Naive thymus-derived CD8-positive, alpha-beta T cell (primary cell): ENCODE measurements at regions not wholly inside any gene's neighbourhood (a gene's known extent, or its start where the extent isn't known, plus 50 kb on each side); places are given as distances from the start of the nearest gene placed in this dataset.
A peak's percentile ranks its signal among the peaks of the same experiment; 100 is the strongest.

Source experiments
- ATAC-seq, 2 donors: fragments of 150-1000 bp; cut with Tn5 transposase in 1 of 2; sonication (Bioruptor Pico), chemical (Tn5 transposase) in 1 of 2; 1 replicate in 1 of 2; 2 replicates in 1 of 2; pipeline ENCODE4 v1.10.0; 2021; ENCODE audit warnings: mild to moderate bottlenecking in 2 of 2, moderate library complexity in 2 of 2
- POLR2A ChIA-PET: fragments of 350-600 bp; sonication (Branson Sonifier 250); formaldehyde crosslinking; loops from one replicate; lab custom pipeline; 2021; ENCODE audit warnings: antibody characterized with exemption; lab: Charles Lee
- DNase-seq, 10 donors: peaks; one replicate each; pipeline versions ENCODE4 v3.0.0 to v3.0.0-alpha.2; 2020 to 2022
- H3K27ac Mint-ChIP-seq, 10 donors: one replicate each; pipeline ENCODE4 v1.8.0; 2020 to 2022; ENCODE audit warnings: mild to moderate bottlenecking in 10 of 10, mixed read lengths in 10 of 10, moderate library complexity in 4 of 10, inconsistent platforms in 1 of 10
- H3K27me3 Mint-ChIP-seq, 5 donors: one replicate each; pipeline ENCODE4 v1.8.0; 2021 to 2022; ENCODE audit warnings: mixed read lengths in 5 of 5
- H3K36me3 Mint-ChIP-seq, 3 donors: one replicate each; pipeline ENCODE4 v1.8.0; 2020 to 2022; ENCODE audit warnings: mixed read lengths in 3 of 3, mild to moderate bottlenecking in 2 of 3, inconsistent platforms in 1 of 3
- H3K4me1 Mint-ChIP-seq, 4 donors: one replicate each; pipeline ENCODE4 v1.8.0; 2021 to 2022; ENCODE audit warnings: mixed read lengths in 4 of 4
- H3K4me3 Mint-ChIP-seq, 10 donors: one replicate each; pipeline ENCODE4 v1.8.0; 2020 to 2022; ENCODE audit warnings: mild to moderate bottlenecking in 10 of 10, mixed read lengths in 10 of 10, moderate library complexity in 6 of 10, inconsistent platforms in 1 of 10
- H3K9me3 Mint-ChIP-seq, 9 donors: one replicate each; pipeline ENCODE4 v1.8.0; 2020 to 2022; ENCODE audit warnings: mixed read lengths in 9 of 9, mild to moderate bottlenecking in 3 of 9, inconsistent platforms in 1 of 9, moderate library complexity in 1 of 9

- Mint-ChIP-seq H3K9me3 (no peaks in the 10 kb centered on the region), H3K36me3 (peaks cover 0 to 76% (median 8%) of the 10 kb centered on the region in 3 donors), H3K27ac (peak overlapping the region in 9 of 10 donors; percentile 33 to 92 (median 67)), H3K4me1 (peaks cover 31 to 68% (median 57%) of the 10 kb centered on the region in 4 donors), H3K27me3 (no peaks in the 10 kb centered on the region), H3K4me3 (peak overlapping the region in 7 of 10 donors; percentile 4 to 55 (median 36))
- POLR2A ChIA-PET = interaction anchor here (0.6 kb wide), 3 partner anchors 19 to 770 kb away, joined by 3 to 4 read pairs (median 3); no protein-coding TSS in a partner anchor
- no peak for DNase-seq
- no peak for ATAC-seq
These were observed 161.1 kb upstream of the KLF14 start for GRCh38 chr7:130894909-130895750.

DNA sequence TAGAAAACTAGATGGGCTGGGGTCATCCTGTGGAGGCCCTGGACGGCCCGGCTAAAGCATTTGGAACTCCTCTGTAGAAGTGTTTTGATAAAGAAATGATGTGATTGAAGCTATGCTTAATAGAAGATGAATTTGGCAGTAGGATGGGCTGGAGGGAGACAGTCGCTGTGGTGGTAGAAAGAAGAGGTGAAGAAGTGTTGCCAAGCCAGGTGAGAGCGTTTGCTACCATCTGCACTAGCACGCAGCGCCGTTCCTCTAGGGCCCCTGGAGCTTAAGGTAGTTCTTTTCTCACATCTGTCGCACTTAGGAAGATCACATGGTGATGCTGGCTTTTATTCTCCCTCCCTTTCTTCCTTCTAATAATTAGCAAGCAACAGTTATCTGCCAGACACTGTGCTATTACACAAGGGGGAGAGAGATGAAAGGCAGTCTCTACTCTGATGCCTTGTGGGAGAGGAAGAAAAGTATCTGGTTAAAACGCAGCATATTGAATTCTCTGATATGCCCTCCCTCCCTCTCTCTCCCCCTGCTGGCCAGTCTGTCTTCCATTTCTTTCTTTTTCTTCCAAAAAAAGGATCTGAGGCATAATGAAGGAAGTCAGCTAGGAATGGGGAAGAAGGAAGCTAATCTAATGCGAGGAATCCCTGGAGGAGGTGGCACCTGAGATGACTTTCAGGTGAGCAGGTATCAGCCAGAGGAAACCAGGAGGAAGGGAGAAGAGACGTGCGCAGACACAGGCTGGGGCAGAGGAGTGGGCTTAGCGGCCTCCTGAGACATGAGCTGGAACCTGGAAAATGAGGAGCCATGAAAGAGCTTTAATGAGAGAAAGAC, 162.3 kb upstream of the KLF14 start:
- H3K27me3 Mint-ChIP-seq = no peaks in the 10 kb centered on the region
- H3K27ac Mint-ChIP-seq = peak overlapping the region in 9 of 10 donors; percentile 58 to 89 (median 84)
- H3K4me1 Mint-ChIP-seq = peaks cover 31 to 74% (median 65%) of the 10 kb centered on the region in 4 donors
- ATAC-seq = no peak
- H3K36me3 Mint-ChIP-seq = peaks cover 0 to 70% (median 7%) of the 10 kb centered on the region in 3 donors
- H3K9me3 Mint-ChIP-seq = no peaks in the 10 kb centered on the region
- H3K4me3 Mint-ChIP-seq = peak overlapping the region in 4 of 10 donors; percentile 4 to 36 (median 34)
- no peak for DNase-seq
- POLR2A ChIA-PET = interaction anchor here (0.9 to 1.4 kb wide), 4 partner anchors 16 to 144 kb away, joined by 3 to 4 read pairs (median 4); no protein-coding TSS in a partner anchor

- DNase-seq = peak; percentile 61 to 78 (median 68)
- POLR2A ChIA-PET = interaction anchor here (0.8 to 1.4 kb wide), 5 partner anchors 15 to 209 kb away, joined by 3 to 4 read pairs (median 3); no protein-coding TSS in a partner anchor
- Mint-ChIP-seq H3K9me3 (no peaks in the 10 kb centered on the region), H3K4me3 (peak overlapping the region in 6 of 10 donors; percentile 24 to 65 (median 40)), H3K36me3 (peaks cover 0 to 71% (median 5%) of the 10 kb centered on the region in 3 donors), H3K27ac (peak overlapping the region; percentile 71 to 89 (median 86)), H3K27me3 (no peaks in the 10 kb centered on the region), H3K4me1 (peaks cover 32 to 81% (median 70%) of the 10 kb centered on the region in 4 donors)
- ATAC-seq = peak; percentile 87 to 91
These were observed 163.0 kb upstream of the KLF14 start for GRCh38 chr7:130896898-130897514.

- DNase-seq (no peak), ATAC-seq (peak; percentile 6 to 8)
- Mint-ChIP-seq H3K4me3 (peak overlapping the region in 2 of 10 donors; percentile 36 to 45), H3K27ac (peak overlapping the region; percentile 36 to 89 (median 82)), H3K36me3 (peaks cover 0 to 73% (median 5%) of the 10 kb centered on the region in 3 donors), H3K4me1 (peaks cover 32 to 85% (median 72%) of the 10 kb centered on the region in 4 donors), H3K27me3 (no peaks in the 10 kb centered on the region), H3K9me3 (no peaks in the 10 kb centered on the region)
- POLR2A ChIA-PET = interaction anchor here (0.8 to 1.4 kb wide), 5 partner anchors 14 to 208 kb away, joined by 3 to 4 read pairs (median 3); no protein-coding TSS in a partner anchor
These were observed 163.8 kb upstream of the KLF14 start for GRCh38 chr7:130897515-130898419.

GRCh38 chr7:130899071-130899560, 165.1 kb upstream of the KLF14 start:
- Mint-ChIP-seq H3K4me3 (no peak overlapping the region), H3K27me3 (no peaks in the 10 kb centered on the region), H3K4me1 (peaks cover 32 to 91% (median 75%) of the 10 kb centered on the region in 4 donors), H3K9me3 (no peaks in the 10 kb centered on the region), H3K27ac (peak overlapping the region in 7 of 10 donors; percentile 23 to 89 (median 68)), H3K36me3 (peaks cover 0 to 75% (median 5%) of the 10 kb centered on the region in 3 donors)
- no peak for DNase-seq
- POLR2A ChIA-PET = no interaction called here
- ATAC-seq = no peak

GRCh38 chr7:130899638-130900401, 165.8 kb upstream of the KLF14 start:
- no peak for ATAC-seq
- H3K9me3 Mint-ChIP-seq = no peaks in the 10 kb centered on the region
- peaks cover 0 to 77% (median 5%) of the 10 kb centered on the region in 3 donors for H3K36me3 Mint-ChIP-seq
- POLR2A ChIA-PET = no interaction called here
- H3K27me3 Mint-ChIP-seq = no peaks in the 10 kb centered on the region
- H3K27ac Mint-ChIP-seq = peak overlapping the region; percentile 33 to 89 (median 74)
- DNase-seq = no peak
- H3K4me3 Mint-ChIP-seq = peak overlapping the region in 1 of 10 donors; percentile 50
- peaks cover 32 to 89% (median 74%) of the 10 kb centered on the region in 4 donors for H3K4me1 Mint-ChIP-seq

GRCh38 chr7:130900471-130901076, 166.6 kb upstream of the KLF14 start:
- Mint-ChIP-seq H3K27ac (peak overlapping the region in 9 of 10 donors; percentile 51 to 89 (median 80)), H3K27me3 (no peaks in the 10 kb centered on the region), H3K4me3 (peak overlapping the region in 1 of 10 donors; percentile 39), H3K36me3 (peaks cover 0 to 72% (median 5%) of the 10 kb centered on the region in 3 donors), H3K4me1 (peaks cover 29 to 83% (median 69%) of the 10 kb centered on the region in 4 donors), H3K9me3 (no peaks in the 10 kb centered on the region)
- POLR2A ChIA-PET = no interaction called here
- no peak for DNase-seq
- ATAC-seq = no peak

DNA sequence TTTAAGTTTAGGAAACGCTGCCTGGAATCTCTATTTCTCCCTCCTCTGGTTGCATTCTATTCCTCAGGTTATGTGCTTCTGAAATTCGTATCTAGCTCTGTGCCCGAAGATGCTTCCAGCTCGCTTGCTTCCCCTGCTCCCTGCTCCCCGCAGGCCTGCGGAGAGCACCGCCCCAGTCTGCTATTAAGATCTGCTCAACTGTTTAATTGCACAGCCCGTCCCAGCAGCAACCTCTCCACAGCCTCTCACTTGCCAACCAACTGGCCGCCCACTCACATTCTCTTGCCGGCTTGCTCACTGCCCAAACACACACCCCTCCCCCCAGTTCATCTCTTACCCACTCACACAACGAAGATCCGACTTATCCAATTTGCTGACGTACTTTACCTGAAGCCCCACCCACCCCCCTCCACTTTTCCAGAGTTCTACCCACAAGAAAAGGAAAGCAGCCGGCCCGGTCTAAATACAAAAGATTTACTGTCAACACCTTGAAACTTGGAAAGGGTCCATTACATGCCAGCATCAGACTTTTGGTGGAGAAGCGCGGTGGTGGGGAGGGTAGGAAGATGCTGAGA, 167.3 kb upstream of the KLF14 start:
- Mint-ChIP-seq H3K9me3 (no peaks in the 10 kb centered on the region), H3K27me3 (no peaks in the 10 kb centered on the region), H3K27ac (peak overlapping the region in 9 of 10 donors; percentile 34 to 89 (median 72)), H3K4me1 (peaks cover 25 to 78% (median 64%) of the 10 kb centered on the region in 4 donors), H3K36me3 (peaks cover 0 to 68% (median 5%) of the 10 kb centered on the region in 3 donors), H3K4me3 (peak overlapping the region in 2 of 10 donors; percentile 43 to 45)
- POLR2A ChIA-PET = no interaction called here
- ATAC-seq (no peak), DNase-seq (no peak)

DNA sequence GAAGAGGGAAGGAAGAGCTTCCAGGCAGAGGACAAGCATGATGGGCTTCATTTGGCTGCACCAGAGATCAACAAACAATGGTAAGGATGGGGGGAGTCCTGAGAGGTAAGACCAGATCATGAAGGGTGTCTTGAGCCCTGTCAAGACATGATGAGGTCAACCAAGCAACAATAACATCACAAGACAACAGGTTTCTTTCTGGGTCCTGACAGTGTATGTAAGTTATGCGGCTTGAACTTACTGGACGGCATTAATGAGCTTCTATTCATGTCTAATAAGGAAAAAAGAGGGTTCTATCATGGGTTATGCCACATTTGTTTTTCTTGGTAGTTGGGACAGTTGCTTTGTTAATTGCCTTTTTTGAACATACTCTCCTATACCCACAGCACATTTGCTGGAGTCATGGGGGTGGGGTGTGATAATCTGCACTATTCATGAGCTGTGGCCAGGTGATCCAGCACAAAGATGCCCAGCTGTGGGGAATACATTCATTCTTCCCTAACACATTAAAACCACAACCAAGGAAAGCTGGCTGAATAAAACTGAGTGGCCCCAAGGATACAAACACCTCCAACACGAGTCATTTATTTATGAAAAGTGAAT, 168.8 kb upstream of the KLF14 start:
- no peak for DNase-seq
- ATAC-seq = no peak
- peaks cover 17 to 73% (median 56%) of the 10 kb centered on the region in 4 donors for H3K4me1 Mint-ChIP-seq
- H3K27me3 Mint-ChIP-seq = no peaks in the 10 kb centered on the region
- POLR2A ChIA-PET = no interaction called here
- peaks cover 0 to 61% (median 7%) of the 10 kb centered on the region in 3 donors for H3K36me3 Mint-ChIP-seq
- peak overlapping the region; percentile 9 to 86 (median 70) for H3K27ac Mint-ChIP-seq
- no peaks in the 10 kb centered on the region for H3K9me3 Mint-ChIP-seq
- H3K4me3 Mint-ChIP-seq = no peak overlapping the region
